ENCODE measurements at regions not wholly inside any gene's neighbourhood (a gene's known extent, or its start where the extent isn't known, plus 50 kb on each side); places are given as distances from the start of the nearest gene placed in this dataset.
A peak's percentile ranks its signal among the peaks of the same experiment; 100 is the strongest.

GRCh38 chr2:145914716-145915115, 1394.8 kb upstream of the ZEB2 start:
- Histone ChIP-seq H3K36me3 (ENCODE audit: control insufficient read depth in 4 of 4, insufficient read depth in 4 of 4, low read length in 3 of 4) (no peaks in the 10 kb centered on the region), H3K9me3 (ENCODE audit: control extremely low read depth in 1 of 5, control insufficient read depth in 4 of 5, insufficient read depth in 2 of 5, low read depth in 1 of 5, low read length in 4 of 5) (no peaks in the 10 kb centered on the region), H3K27ac (ENCODE audit: insufficient read depth in 1 of 2, low read depth in 1 of 2, low read length in 2 of 2, poor library complexity in 1 of 2, severe bottlenecking in 2 of 2) (no peak overlapping the region), H3K4me3 (ENCODE audit: control insufficient read depth in 1 of 7, extremely low read depth in 1 of 7, insufficient read depth in 4 of 7, low read depth in 2 of 7, low read length in 6 of 7) (no peak overlapping the region), H3K4me1 (ENCODE audit: control extremely low read depth in 1 of 4, control insufficient read depth in 4 of 4, insufficient read depth in 4 of 4, low read length in 3 of 4) (no peaks in the 10 kb centered on the region), H3K27me3 (replicated peaks in 2 of 5; ENCODE audit: control insufficient read depth in 4 of 5, insufficient read depth in 5 of 5, low read length in 4 of 5) (no peaks in the 10 kb centered on the region)
- WGBS (ENCODE audit: insufficient coverage): 85% methylated on average over 2 of the region's 4 CpGs
- CTCF ChIA-PET: no interaction called here
- no peak for DNase-seq
- POLR2A ChIA-PET: no interaction called here

GRCh38 chr2:145910416-145910815, 1390.5 kb upstream of the ZEB2 start:
- Histone ChIP-seq H3K4me1 (ENCODE audit: control extremely low read depth in 1 of 4, control insufficient read depth in 4 of 4, insufficient read depth in 4 of 4, low read length in 3 of 4) (peaks cover 0 to 4% (median 0%) of the 10 kb centered on the region in 4 experiments), H3K9me3 (ENCODE audit: control extremely low read depth in 1 of 5, control insufficient read depth in 4 of 5, insufficient read depth in 2 of 5, low read depth in 1 of 5, low read length in 4 of 5) (no peaks in the 10 kb centered on the region), H3K27me3 (replicated peaks in 2 of 5; ENCODE audit: control insufficient read depth in 4 of 5, insufficient read depth in 5 of 5, low read length in 4 of 5) (no peaks in the 10 kb centered on the region), H3K27ac (ENCODE audit: insufficient read depth in 1 of 2, low read depth in 1 of 2, low read length in 2 of 2, poor library complexity in 1 of 2, severe bottlenecking in 2 of 2) (no peak overlapping the region), H3K4me3 (ENCODE audit: control insufficient read depth in 1 of 7, extremely low read depth in 1 of 7, insufficient read depth in 4 of 7, low read depth in 2 of 7, low read length in 6 of 7) (no peak overlapping the region), H3K36me3 (ENCODE audit: control insufficient read depth in 4 of 4, insufficient read depth in 4 of 4, low read length in 3 of 4) (no peaks in the 10 kb centered on the region)
- 7% methylated on average over 2 of the region's 4 CpGs for WGBS (ENCODE audit: insufficient coverage)
- ChIA-PET POLR2A (no interaction called here), CTCF (no interaction called here)
- peak in 2 of 3 donors; percentile 6 to 10 for DNase-seq

GRCh38 chr2:145909766-145910165, 1389.8 kb upstream of the ZEB2 start:
- no peak overlapping the region for H3K4me3 ChIP-seq (ENCODE audit: control insufficient read depth in 1 of 7, extremely low read depth in 1 of 7, insufficient read depth in 4 of 7, low read depth in 2 of 7, low read length in 6 of 7)
- H3K27me3 ChIP-seq (replicated peaks in 2 of 5; ENCODE audit: control insufficient read depth in 4 of 5, insufficient read depth in 5 of 5, low read length in 4 of 5): no peaks in the 10 kb centered on the region
- no peak overlapping the region for H3K27ac ChIP-seq (ENCODE audit: insufficient read depth in 1 of 2, low read depth in 1 of 2, low read length in 2 of 2, poor library complexity in 1 of 2, severe bottlenecking in 2 of 2)
- no peaks in the 10 kb centered on the region for H3K36me3 ChIP-seq (ENCODE audit: control insufficient read depth in 4 of 4, insufficient read depth in 4 of 4, low read length in 3 of 4)
- H3K9me3 ChIP-seq (ENCODE audit: control extremely low read depth in 1 of 5, control insufficient read depth in 4 of 5, insufficient read depth in 2 of 5, low read depth in 1 of 5, low read length in 4 of 5): no peaks in the 10 kb centered on the region
- CTCF ChIA-PET: no interaction called here
- no peak for DNase-seq
- H3K4me1 ChIP-seq (ENCODE audit: control extremely low read depth in 1 of 4, control insufficient read depth in 4 of 4, insufficient read depth in 4 of 4, low read length in 3 of 4): peaks cover 0 to 4% (median 0%) of the 10 kb centered on the region in 4 experiments
- POLR2A ChIA-PET: no interaction called here

- H3K27ac ChIP-seq (ENCODE audit: insufficient read depth in 1 of 2, low read depth in 1 of 2, low read length in 2 of 2, poor library complexity in 1 of 2, severe bottlenecking in 2 of 2): no peak overlapping the region
- CTCF ChIA-PET: interaction anchor here (1.2 kb wide), 1 partner anchor 49 kb away, joined by 3 read pairs; no protein-coding TSS in a partner anchor
- WGBS (ENCODE audit: insufficient coverage): 90% methylated on average over 2 of the region's 5 CpGs
- no peaks in the 10 kb centered on the region for H3K9me3 ChIP-seq (ENCODE audit: control extremely low read depth in 1 of 5, control insufficient read depth in 4 of 5, insufficient read depth in 2 of 5, low read depth in 1 of 5, low read length in 4 of 5)
- H3K4me1 ChIP-seq (ENCODE audit: control extremely low read depth in 1 of 4, control insufficient read depth in 4 of 4, insufficient read depth in 4 of 4, low read length in 3 of 4): peaks cover 0 to 4% (median 0%) of the 10 kb centered on the region in 4 experiments
- DNase-seq: no peak
- H3K36me3 ChIP-seq (ENCODE audit: control insufficient read depth in 4 of 4, insufficient read depth in 4 of 4, low read length in 3 of 4): no peaks in the 10 kb centered on the region
- H3K27me3 ChIP-seq (replicated peaks in 2 of 5; ENCODE audit: control insufficient read depth in 4 of 5, insufficient read depth in 5 of 5, low read length in 4 of 5): no peaks in the 10 kb centered on the region
- no peak overlapping the region for H3K4me3 ChIP-seq (ENCODE audit: control insufficient read depth in 1 of 7, extremely low read depth in 1 of 7, insufficient read depth in 4 of 7, low read depth in 2 of 7, low read length in 6 of 7)
- POLR2A ChIA-PET: no interaction called here
Observed at GRCh38 chr2:145909175-145909755, 1389.3 kb upstream of the ZEB2 start.

- CTCF ChIA-PET: no interaction called here
- POLR2A ChIA-PET: no interaction called here
- no CpG with 5 or more reads among the region's 1 CpG for WGBS (ENCODE audit: insufficient coverage)
Observed at GRCh38 chr2:145906354-145906753, 1386.4 kb upstream of the ZEB2 start.

GRCh38 chr2:145905371-145905770, 1385.5 kb upstream of the ZEB2 start:
- ChIA-PET CTCF (no interaction called here), POLR2A (no interaction called here)
- Histone ChIP-seq H3K9me3 (ENCODE audit: control extremely low read depth in 1 of 5, control insufficient read depth in 4 of 5, insufficient read depth in 2 of 5, low read depth in 1 of 5, low read length in 4 of 5) (peaks cover 0 to 3% (median 0%) of the 10 kb centered on the region in 5 experiments), H3K27me3 (replicated peaks in 2 of 5; ENCODE audit: control insufficient read depth in 4 of 5, insufficient read depth in 5 of 5, low read length in 4 of 5) (no peaks in the 10 kb centered on the region), H3K4me3 (ENCODE audit: control insufficient read depth in 1 of 7, extremely low read depth in 1 of 7, insufficient read depth in 4 of 7, low read depth in 2 of 7, low read length in 6 of 7) (no peak overlapping the region), H3K27ac (ENCODE audit: insufficient read depth in 1 of 2, low read depth in 1 of 2, low read length in 2 of 2, poor library complexity in 1 of 2, severe bottlenecking in 2 of 2) (no peak overlapping the region), H3K36me3 (ENCODE audit: control insufficient read depth in 4 of 4, insufficient read depth in 4 of 4, low read length in 3 of 4) (no peaks in the 10 kb centered on the region), H3K4me1 (ENCODE audit: control extremely low read depth in 1 of 4, control insufficient read depth in 4 of 4, insufficient read depth in 4 of 4, low read length in 3 of 4) (peaks cover 0 to 4% (median 0%) of the 10 kb centered on the region in 4 experiments)
- WGBS (ENCODE audit: insufficient coverage): no CpG with 5 or more reads among the region's 1 CpG
- DNase-seq: no peak

More at GRCh38 chr2:145906354-145906753, 1386.4 kb upstream of the ZEB2 start:
- Histone ChIP-seq H3K36me3 (ENCODE audit: control insufficient read depth in 4 of 4, insufficient read depth in 4 of 4, low read length in 3 of 4) (no peaks in the 10 kb centered on the region), H3K27ac (ENCODE audit: insufficient read depth in 1 of 2, low read depth in 1 of 2, low read length in 2 of 2, poor library complexity in 1 of 2, severe bottlenecking in 2 of 2) (no peak overlapping the region), H3K4me1 (ENCODE audit: control extremely low read depth in 1 of 4, control insufficient read depth in 4 of 4, insufficient read depth in 4 of 4, low read length in 3 of 4) (peaks cover 0 to 4% (median 0%) of the 10 kb centered on the region in 4 experiments), H3K9me3 (ENCODE audit: control extremely low read depth in 1 of 5, control insufficient read depth in 4 of 5, insufficient read depth in 2 of 5, low read depth in 1 of 5, low read length in 4 of 5) (peaks cover 0 to 3% (median 0%) of the 10 kb centered on the region in 5 experiments), H3K4me3 (ENCODE audit: control insufficient read depth in 1 of 7, extremely low read depth in 1 of 7, insufficient read depth in 4 of 7, low read depth in 2 of 7, low read length in 6 of 7) (no peak overlapping the region), H3K27me3 (replicated peaks in 2 of 5; ENCODE audit: control insufficient read depth in 4 of 5, insufficient read depth in 5 of 5, low read length in 4 of 5) (no peaks in the 10 kb centered on the region)
- no peak for DNase-seq

- Histone ChIP-seq H3K36me3 (ENCODE audit: control insufficient read depth in 4 of 4, insufficient read depth in 4 of 4, low read length in 3 of 4) (no peaks in the 10 kb centered on the region), H3K9me3 (ENCODE audit: control extremely low read depth in 1 of 5, control insufficient read depth in 4 of 5, insufficient read depth in 2 of 5, low read depth in 1 of 5, low read length in 4 of 5) (peaks cover 0 to 2% (median 0%) of the 10 kb centered on the region in 5 experiments), H3K27ac (ENCODE audit: insufficient read depth in 1 of 2, low read depth in 1 of 2, low read length in 2 of 2, poor library complexity in 1 of 2, severe bottlenecking in 2 of 2) (no peak overlapping the region), H3K4me3 (ENCODE audit: control insufficient read depth in 1 of 7, extremely low read depth in 1 of 7, insufficient read depth in 4 of 7, low read depth in 2 of 7, low read length in 6 of 7) (no peak overlapping the region), H3K27me3 (replicated peaks in 2 of 5; ENCODE audit: control insufficient read depth in 4 of 5, insufficient read depth in 5 of 5, low read length in 4 of 5) (no peaks in the 10 kb centered on the region), H3K4me1 (ENCODE audit: control extremely low read depth in 1 of 4, control insufficient read depth in 4 of 4, insufficient read depth in 4 of 4, low read length in 3 of 4) (no peaks in the 10 kb centered on the region)
- WGBS (ENCODE audit: insufficient coverage): 91% methylated on average over 5 of the region's 6 CpGs
- ChIA-PET CTCF (no interaction called here), POLR2A (no interaction called here)
- no peak for DNase-seq
Observed at GRCh38 chr2:145897151-145897550, 1377.2 kb upstream of the ZEB2 start.

All from common myeloid progenitor, CD34-positive (primary cell).